DND-41 (cell line): ENCODE measurements at regions not wholly inside any gene's neighbourhood (a gene's known extent, or its start where the extent isn't known, plus 50 kb on each side); places are given as distances from the start of the nearest gene placed in this dataset.

Experiments used
- ATAC-seq: fragments of 200-7000 bp; cut with Tn5 transposase; 3 replicates; pipeline ENCODE4 v1.9.1; 2021; ENCODE audit warnings: low read depth; ENCODE audit not compliant: insufficient read depth
- DNase-seq: peaks from one replicate; pipeline ENCODE4 v3.0.0-alpha.2; 2020
- H2AFZ ChIP-seq: 2 replicates; pipeline ENCODE4 v1.6.0; 2012; ENCODE audit warnings: low read depth, low read length
- H3K27ac ChIP-seq: 2 replicates; pipeline ENCODE4 v1.5.1; 2012; ENCODE audit warnings: low read length, inconsistent platforms
- H3K27me3 ChIP-seq: fragments of 200-600 bp; sonication (generic); 2 replicates; pipeline ENCODE4 v1.6.0; 2012; ENCODE audit warnings: low read length, mild to moderate bottlenecking, inconsistent platforms; ENCODE audit not compliant: insufficient read depth, poor library complexity
- H3K36me3 ChIP-seq: 2 replicates; pipeline ENCODE4 v1.5.1; 2012; ENCODE audit warnings: low read length, inconsistent platforms; ENCODE audit not compliant: insufficient read depth
- H3K4me1 ChIP-seq: 2 replicates; pipeline ENCODE4 v1.5.1; 2012; ENCODE audit warnings: mild to moderate bottlenecking, low read length; ENCODE audit not compliant: insufficient read depth
- H3K4me2 ChIP-seq: 2 replicates; pipeline ENCODE4 v1.6.0; 2012; ENCODE audit warnings: mild to moderate bottlenecking, moderate library complexity, low read length, inconsistent platforms; ENCODE audit not compliant: insufficient read depth
- H3K4me3 ChIP-seq, 2 experiments: fragments of 200-600 bp in 1 of 2; shearing (Covaris generic) in 1 of 2; 2 replicates each; pipeline ENCODE4 v1.5.1; 2012 to 2016; ENCODE audit warnings: inconsistent platforms in 2 of 2, low read length in 2 of 2, mild to moderate bottlenecking in 2 of 2, low read depth in 1 of 2, moderate library complexity in 1 of 2
- H3K79me2 ChIP-seq: 2 replicates; pipeline ENCODE4 v1.6.0; 2012; ENCODE audit warnings: low read length, inconsistent platforms; ENCODE audit not compliant: insufficient read depth
- H3K9ac ChIP-seq: 2 replicates; pipeline ENCODE4 v1.6.0; 2012; ENCODE audit warnings: low read depth, mild to moderate bottlenecking, inconsistent platforms, low read length, moderate library complexity
- H3K9me3 ChIP-seq: 2 replicates; pipeline ENCODE4 v1.5.1; 2012; ENCODE audit warnings: low read length, moderate library complexity, mild to moderate bottlenecking, inconsistent platforms; ENCODE audit not compliant: insufficient read depth, severe bottlenecking
- H4K20me1 ChIP-seq: 2 replicates; pipeline ENCODE4 v1.6.0; 2012; ENCODE audit warnings: low read length; ENCODE audit not compliant: insufficient read depth
- EZH2 ChIP-seq: IDR thresholded peaks from 3 replicates; pipeline ENCODE4 v1.6.1; 2012; ENCODE audit warnings: borderline replicate concordance, low read depth, mild to moderate bottlenecking, moderate library complexity, low read length, inconsistent platforms; ENCODE audit not compliant: severe bottlenecking
- TF ChIP-seq, protein P1 (sequence below): IDR thresholded peaks from 2 replicates; pipeline ENCODE4 v1.5.1; 2012; ENCODE audit warnings: borderline replicate concordance, low read length, moderate library complexity, mild to moderate bottlenecking; ENCODE audit not compliant: poor library complexity, severe bottlenecking; ENCODE audit errors: extremely low read depth

DNA sequence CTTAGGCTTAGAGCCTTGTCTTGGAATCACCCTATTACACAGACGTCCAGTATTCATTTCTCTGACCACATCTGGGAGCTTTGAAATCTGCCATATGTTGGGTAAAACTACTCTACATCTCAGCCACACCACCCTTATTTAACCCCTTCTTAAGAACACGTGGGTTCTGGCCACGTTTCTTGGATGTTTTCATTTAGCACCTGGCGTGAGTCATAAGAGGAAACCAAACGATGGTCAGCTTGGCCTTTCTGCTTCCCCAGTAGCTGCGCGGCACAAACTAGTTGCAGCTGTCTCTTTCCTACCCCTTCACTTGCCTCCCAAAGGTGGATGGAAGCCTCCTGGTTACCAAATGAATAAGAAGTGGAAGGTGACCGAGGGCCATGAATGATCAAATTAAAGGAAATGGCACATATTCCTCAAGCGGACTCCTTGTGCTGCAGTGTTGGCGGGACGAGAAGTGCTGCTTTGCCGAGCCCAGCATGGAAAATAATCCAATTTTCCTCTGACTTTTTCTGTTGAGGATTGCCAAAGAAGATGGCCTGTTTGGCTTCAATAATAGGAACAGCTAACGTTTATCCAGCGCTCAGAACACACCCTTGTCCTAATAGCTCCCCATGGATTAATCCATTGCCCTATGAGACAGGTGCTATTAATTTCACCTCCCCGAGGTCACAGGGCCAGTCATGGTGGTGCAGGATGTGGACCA is 154.1 kb downstream of the ZNF664 start:
- ATAC-seq: no peak
- no peaks in the 10 kb centered on the region for H3K79me2 ChIP-seq
- no peak for DNase-seq
- no peak overlapping the region for H3K4me3 ChIP-seq
- H3K9ac ChIP-seq: no peak overlapping the region
- H3K27ac ChIP-seq: no peak overlapping the region
- no peaks in the 10 kb centered on the region for H4K20me1 ChIP-seq
- H3K4me1 ChIP-seq: no peaks in the 10 kb centered on the region
- H3K9me3 ChIP-seq: no peaks in the 10 kb centered on the region
- H3K27me3 ChIP-seq: no peaks in the 10 kb centered on the region
- H3K36me3 ChIP-seq: no peaks in the 10 kb centered on the region
- H2AFZ ChIP-seq: no peak overlapping the region
- no peak overlapping the region for H3K4me2 ChIP-seq
- TF ChIP-seq, protein P1, sequence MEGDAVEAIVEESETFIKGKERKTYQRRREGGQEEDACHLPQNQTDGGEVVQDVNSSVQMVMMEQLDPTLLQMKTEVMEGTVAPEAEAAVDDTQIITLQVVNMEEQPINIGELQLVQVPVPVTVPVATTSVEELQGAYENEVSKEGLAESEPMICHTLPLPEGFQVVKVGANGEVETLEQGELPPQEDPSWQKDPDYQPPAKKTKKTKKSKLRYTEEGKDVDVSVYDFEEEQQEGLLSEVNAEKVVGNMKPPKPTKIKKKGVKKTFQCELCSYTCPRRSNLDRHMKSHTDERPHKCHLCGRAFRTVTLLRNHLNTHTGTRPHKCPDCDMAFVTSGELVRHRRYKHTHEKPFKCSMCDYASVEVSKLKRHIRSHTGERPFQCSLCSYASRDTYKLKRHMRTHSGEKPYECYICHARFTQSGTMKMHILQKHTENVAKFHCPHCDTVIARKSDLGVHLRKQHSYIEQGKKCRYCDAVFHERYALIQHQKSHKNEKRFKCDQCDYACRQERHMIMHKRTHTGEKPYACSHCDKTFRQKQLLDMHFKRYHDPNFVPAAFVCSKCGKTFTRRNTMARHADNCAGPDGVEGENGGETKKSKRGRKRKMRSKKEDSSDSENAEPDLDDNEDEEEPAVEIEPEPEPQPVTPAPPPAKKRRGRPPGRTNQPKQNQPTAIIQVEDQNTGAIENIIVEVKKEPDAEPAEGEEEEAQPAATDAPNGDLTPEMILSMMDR: no peak

DNA sequence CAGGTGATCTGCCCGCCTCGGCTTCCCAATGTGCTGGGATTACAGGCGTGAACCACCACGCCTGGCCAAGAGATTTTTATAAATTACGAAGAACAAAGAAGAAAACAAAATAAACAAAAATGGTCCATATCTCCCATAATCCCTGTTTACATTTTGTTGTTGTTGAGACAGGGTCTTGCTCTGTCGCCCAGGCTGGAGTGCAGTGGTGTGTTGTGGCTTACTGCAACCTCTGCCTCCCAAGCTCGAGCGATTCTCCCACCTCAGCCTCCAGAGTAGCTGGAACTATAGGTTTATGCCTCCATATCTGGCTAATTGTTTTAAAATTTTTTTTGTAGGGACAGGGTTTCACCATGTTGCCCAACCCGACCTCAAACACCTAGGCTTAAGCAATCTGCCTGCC is 156.1 kb downstream of the ZNF664 start:
- H3K79me2 ChIP-seq: no peaks in the 10 kb centered on the region
- H3K27me3 ChIP-seq: no peaks in the 10 kb centered on the region
- no peaks in the 10 kb centered on the region for H3K9me3 ChIP-seq
- no peak overlapping the region for H3K9ac ChIP-seq
- H3K36me3 ChIP-seq: no peaks in the 10 kb centered on the region
- TF ChIP-seq EZH2: no peak
- TF ChIP-seq, protein P1: no peak
- H4K20me1 ChIP-seq: no peaks in the 10 kb centered on the region
- H3K4me2 ChIP-seq: no peak overlapping the region
- H2AFZ ChIP-seq: no peak overlapping the region
- no peak overlapping the region for H3K4me3 ChIP-seq
- H3K4me1 ChIP-seq: no peaks in the 10 kb centered on the region
- H3K27ac ChIP-seq: no peak overlapping the region
- no peak for ATAC-seq
- no peak for DNase-seq

DNA sequence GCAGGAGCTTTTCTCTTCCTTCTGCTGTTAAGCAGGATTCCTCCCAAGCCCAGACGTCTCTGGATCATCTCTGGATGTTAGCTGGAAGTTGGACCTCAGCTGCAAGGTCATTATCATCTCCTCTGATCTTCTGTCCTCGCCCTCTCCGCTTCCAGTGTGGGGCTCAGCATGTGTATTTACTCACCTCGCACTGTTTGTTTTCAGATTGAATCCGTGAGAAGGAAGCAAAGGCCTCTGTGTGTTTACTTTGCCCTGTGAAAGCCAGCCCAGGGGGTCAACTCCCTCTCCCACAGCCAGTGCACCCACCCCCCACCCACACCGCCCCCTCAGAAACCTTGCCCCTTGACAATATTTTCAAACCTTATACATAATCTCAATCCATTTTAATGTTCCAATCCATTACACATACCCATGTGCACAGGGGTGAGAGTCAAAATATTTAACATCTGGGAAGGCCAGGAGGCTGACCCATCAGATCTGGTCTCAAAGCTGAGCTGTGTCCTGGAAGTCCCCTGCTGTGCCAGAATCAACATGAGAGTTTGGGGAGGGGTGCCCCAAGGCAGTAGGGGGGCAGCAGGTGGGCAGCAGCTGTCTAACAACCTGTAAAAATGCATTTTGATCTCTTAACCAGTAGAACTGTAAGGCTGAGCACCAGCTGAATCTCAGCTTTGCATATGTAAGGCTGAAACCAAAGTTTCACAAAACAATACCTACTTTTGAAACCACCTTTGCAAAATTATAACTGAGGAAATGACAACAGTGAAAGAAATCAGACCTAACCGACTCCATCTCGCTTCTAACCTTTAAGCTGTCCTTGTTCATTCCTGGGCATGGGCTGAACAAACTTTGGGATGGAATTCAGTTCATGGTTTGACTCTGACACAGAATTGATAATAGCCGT is 157.9 kb downstream of the ZNF664 start:
- Histone ChIP-seq H3K9me3 (no peaks in the 10 kb centered on the region), H3K27me3 (no peaks in the 10 kb centered on the region), H3K4me1 (no peaks in the 10 kb centered on the region), H3K4me3 (no peak overlapping the region), H2AFZ (no peak overlapping the region), H3K79me2 (no peaks in the 10 kb centered on the region), H3K27ac (no peak overlapping the region), H4K20me1 (no peaks in the 10 kb centered on the region), H3K36me3 (no peaks in the 10 kb centered on the region), H3K9ac (no peak overlapping the region), H3K4me2 (no peak overlapping the region)
- ATAC-seq (no peak), DNase-seq (no peak)
- TF ChIP-seq EZH2: no peak
- TF ChIP-seq, protein P1: no peak
